Activated T-helper 9 cell treated with anti-CD3 and anti-CD28 coated beads, Interleukin-2, amount 50 U/mL, for 16 hours (primary cell): ENCODE measurements at regions not wholly inside any gene's neighbourhood (a gene's known extent, or its start where the extent isn't known, plus 50 kb on each side); places are given as distances from the start of the nearest gene placed in this dataset.
"Not testable (repeated sequence)": the region's sequence is repeated elsewhere in the genome, so short reads cannot be mapped to it uniquely, and the experiment has no call there.

Experiments
- DNase-seq: peaks from one replicate; pipeline ENCODE4 v3.0.0-alpha.2; 2020; ENCODE audit warnings: low read depth

DNA sequence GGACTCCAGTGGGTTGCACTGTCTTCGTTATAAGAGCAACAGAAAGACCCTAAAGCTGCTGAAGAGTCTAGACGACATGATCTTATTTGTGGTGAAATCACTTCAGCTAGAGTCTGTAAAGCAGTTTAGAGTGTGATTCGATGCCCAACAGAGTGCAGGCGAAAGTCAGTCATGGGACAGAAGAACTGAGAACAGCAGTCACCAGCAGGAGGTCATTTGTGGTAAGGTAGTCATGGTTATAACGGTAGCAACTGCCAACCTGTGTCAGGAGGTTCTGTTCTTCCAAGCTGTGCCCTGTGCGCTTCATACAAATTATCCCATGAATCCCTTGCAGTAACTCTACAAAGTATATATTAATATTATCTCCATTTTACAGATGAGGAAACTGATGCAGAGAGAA is 954.1 kb downstream of the AACS start:
- DNase-seq: no peak

DNA sequence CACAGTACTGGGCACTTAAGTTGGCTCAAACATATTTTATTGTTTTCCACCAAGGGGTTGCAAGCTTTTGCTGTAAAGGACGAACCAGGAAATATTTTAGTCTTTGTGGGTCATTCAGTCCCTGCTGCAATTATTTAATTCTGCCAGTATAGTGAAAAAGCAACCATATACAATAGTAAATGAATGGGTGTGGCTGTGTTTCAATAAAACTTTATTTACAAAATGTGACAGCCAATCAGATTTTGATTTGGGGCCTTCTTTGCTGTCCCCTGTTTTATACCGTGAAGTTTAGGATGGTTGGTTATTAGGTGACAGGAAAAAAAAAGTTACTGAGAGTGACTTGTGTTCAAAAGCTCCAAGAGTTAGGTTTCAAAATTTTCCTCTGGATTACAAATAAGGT is 956.4 kb downstream of the AACS start:
- no peak for DNase-seq

DNA sequence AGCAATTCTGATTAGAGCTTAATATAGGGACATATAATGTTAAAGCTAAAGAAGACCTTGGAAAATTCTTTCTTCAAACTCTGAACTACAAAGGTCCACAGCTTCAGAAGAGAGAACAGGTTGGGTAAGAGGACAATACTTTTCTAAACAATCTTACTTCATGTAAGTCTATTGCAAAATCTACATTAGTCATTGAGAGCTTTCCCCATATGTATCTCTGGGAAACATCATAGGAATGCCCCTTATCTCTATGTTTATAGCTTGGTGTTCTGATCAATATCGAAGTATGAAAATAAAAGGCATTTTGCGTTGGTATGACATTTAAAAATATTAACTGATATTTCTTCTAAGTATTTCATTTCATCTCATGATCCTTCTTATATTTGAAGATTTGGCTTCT is 962.6 kb downstream of the AACS start:
- no peak for DNase-seq

DNA sequence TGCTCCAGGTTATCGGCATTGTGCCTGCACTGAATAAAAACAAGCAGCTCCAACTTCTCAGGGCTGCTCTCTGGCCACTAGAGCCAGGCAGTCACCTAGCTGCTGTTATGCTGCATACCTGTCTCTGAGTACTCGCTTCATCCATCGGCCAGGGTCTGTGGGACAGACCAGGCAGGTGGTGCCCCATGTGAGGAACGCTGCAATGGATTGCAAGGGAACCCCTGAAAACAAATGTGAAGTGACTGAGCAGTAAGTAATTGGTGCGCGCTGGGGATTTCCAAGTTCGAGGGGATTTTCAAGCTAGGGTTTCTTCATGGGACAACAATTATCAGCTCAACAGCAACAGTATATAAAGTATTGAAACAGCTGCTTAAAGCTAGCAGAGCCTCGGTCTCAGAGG is 965.3 kb downstream of the AACS start:
- DNase-seq: no peak

DNA sequence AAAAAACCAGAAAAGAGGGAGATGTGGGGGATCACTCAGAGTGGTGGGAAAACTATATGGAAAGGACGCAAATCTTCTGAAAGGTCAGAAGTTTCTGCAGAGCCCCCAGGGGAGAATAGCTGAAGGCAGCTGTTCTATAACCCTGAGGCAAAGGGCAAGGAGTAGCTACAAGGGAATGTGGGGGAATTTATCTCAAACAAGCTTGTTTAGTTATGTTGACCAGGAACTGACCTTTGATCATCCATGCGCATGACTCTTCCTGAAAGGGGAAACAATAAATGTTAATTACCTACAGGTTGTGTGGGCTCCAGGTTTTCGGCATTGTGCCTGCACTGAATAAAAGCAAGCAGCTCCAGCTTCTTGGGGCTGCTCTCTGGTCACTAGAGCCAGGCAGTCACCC is 968.5 kb downstream of the AACS start:
- no peak for DNase-seq

DNA sequence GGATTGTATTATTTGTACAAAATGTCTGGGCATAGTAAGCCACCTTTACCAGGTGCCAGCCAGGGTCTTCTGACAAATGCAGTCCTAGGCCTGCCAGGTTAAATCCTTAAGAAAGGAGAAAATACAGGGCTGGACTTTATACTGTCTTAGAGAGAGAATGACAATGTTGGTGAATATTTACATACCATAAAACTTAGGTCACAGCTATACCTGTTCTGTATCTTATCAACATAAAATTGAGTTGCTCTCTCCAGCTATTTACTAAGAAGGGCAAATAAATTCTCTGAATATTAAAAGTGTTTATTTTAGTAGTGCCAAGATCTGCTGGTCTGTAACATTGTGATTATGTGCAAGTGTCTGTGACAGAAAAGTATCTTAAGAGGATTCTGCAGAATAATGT is 971.1 kb downstream of the AACS start:
- no peak for DNase-seq

DNA sequence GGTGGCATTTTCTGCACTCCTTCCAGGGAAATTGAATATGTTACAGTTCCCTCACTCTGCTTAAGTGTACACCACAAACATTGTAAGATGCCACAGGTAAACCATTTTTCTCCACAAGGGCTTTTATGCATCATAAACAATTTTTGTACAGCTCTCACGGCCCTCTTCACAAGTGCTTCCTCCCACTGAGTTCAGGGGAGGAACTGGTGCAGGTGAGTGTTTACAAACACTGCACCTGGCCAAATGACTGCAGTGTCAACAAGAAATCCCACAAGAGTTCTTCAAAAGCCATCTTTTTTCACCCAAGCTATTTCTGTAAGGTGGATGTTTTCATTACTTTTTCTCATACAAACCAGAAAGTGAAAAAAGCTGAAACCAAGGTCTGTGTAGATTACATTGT is 973.2 kb downstream of the AACS start:
- no peak for DNase-seq

DNA sequence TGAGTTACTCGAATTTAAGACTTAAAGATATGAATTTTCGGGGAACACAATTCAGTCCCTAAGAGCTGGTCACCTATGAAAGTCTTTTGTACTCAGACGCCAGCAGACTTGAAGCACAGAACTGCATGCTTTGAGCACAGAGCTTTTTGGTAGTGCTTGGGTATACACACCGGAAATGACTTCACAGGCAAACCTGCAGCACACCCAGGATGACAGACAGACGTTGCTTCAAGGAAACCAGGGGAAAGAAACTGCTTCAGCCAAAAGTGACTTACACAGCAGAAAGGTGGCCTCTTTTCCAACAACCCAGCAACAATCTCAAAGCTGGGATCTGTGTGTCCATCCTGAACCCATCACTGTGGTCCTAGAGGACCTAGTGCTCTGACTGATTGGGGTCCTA is 975.1 kb downstream of the AACS start:
- no peak for DNase-seq

DNA sequence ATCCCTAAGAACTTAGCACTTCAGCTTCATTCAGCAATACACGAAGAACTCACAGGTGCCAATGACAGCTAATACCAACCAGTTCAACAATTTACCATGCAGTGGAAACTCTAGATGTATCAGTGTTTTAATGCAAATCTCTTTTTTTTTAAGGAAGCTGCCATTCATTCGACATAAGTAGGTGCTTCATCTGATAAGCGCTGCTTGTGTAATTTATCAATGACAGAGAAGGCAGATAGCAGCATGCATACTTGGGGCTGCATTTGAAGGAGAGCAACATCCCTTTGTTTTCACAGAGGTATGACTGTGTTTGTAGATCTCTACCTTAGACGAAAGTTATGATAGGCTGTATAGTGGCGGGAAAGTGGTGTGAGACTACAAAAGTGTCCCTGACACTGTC is 977.1 kb downstream of the AACS start:
- DNase-seq: no peak

DNA sequence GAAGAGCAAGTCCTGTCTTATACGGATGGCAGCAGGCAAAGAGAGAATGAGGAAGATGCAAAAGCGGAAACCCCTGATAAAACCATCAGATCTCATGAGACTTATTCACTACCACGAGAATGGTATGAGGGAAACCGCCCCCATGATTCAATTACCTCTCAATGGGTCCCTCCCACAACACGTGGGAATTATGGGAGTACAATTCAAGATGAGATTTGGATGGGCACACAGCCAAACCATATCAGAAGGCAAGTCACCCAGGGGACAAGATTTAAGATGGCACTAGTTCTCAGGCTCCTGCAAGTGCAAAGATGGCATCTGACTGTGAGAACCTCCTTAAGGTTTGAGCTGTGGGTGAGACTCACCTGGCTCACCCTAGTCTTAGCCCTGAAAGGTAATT is 984.3 kb downstream of the AACS start:
- not testable (repeated sequence) for DNase-seq

DNA sequence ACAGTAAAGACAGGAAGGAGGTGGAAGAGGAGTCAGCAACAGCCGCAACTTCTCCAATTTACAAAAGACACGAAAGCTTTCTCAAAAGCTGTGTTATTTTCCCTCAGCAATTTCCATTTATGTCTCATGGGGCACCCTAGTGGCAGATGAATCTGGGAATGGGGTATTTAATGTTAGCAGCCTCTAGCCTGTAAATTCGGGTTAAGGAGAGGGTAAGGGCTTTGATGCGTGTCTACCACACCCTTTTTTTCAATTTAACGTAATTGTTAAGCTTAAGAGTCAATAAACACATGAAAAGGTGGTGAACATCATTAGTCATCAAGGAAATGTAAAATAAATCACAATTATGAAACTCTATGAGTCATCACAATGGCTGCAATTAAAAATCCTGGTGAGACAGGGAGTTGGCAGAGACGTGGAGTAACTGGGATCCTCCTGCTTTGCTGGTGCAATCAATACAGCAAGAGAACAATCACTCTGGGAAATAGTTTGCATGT is 986.4 kb downstream of the AACS start:
- DNase-seq: no peak

DNA sequence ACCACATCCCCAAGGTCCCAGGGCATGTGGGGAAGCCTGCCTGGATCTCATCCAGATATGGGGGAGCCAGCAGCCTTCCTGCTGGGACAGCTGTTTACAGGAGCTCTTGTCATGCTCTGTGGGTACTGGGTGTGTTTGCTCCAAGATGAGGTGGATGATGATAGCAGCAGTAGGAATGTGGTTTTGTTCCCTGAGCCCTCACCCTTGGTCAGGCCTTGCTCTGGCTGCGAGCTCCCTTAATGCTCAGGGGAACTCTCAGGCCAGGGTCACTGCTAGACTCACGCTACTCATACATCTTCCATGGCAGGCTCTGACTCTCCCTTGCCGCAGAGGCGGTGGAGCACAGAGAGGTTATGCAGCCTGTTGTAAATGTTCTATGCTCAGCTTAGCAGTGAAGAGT is 990.3 kb downstream of the AACS start:
- DNase-seq: no peak

DNA sequence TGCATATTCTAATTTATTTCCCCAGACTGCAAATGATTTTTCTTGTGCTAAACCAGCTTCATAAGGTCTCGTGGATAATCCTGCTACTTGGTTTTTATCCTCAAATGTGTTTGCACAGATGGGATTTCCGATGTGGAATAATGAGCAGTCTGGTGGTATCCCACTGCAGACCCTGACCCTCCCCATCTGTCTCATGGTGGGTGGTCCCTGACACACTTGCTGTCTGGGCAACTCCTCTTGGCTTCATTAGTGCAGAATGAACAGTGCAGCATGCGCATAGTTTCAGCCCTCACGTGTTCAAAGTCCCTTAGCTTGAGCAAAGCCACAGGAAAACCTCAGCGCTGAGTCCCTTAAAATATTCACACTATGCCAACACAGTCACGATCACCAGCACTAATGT is 996.5 kb downstream of the AACS start:
- DNase-seq: no peak

DNA sequence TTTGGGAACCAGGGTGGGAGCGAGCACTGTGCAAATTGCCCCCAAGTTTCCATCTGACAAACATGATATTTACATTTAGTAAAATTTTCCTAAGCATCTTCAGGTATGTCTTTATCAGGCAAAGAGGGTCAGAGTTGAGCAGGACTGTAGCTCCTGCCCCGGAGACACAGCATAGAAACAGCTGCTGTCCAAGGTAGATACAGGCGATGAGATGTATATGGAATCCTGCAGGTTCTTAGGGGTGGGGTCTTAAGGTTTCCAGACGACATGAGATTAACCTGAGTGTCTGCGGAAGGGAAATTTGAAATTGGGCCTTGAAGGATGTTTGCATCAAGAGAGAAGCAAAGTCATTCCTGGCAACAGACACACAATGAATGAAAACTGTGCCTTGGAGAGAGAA is 998.8 kb downstream of the AACS start:
- no peak for DNase-seq

DNA sequence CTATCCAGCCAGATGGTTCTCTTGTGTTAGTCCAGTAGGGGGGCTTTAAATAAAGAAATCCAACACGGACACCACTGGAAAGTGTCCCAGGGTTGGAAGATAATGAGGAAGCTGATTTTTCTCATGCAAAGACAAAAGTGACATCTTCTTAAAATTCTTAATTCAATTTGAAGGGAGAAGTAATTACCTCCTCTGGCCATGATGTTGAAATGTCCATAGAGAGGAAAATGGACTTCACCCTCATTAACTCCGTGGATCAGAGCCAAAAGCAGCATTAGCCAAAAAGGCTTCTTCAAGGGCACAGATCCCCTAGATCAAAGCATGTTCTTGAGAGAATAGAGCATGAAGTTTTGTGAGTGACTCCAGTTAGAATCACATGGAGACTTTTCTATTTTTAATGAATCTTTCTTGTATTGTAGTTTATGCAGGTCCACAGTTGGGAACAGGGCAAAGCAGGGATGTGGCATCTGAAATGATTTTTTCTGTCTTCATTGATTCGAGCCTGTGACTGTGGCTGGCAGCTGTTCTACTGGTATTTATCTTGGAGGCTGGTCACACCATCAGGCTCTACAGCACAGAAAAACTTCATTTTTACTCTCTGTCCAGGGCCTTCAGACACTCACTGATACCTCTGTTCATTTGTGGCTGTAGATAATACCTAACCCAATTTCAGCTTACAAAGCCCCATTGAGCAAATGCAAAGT is 1002.5 kb downstream of the AACS start:
- no peak for DNase-seq

DNA sequence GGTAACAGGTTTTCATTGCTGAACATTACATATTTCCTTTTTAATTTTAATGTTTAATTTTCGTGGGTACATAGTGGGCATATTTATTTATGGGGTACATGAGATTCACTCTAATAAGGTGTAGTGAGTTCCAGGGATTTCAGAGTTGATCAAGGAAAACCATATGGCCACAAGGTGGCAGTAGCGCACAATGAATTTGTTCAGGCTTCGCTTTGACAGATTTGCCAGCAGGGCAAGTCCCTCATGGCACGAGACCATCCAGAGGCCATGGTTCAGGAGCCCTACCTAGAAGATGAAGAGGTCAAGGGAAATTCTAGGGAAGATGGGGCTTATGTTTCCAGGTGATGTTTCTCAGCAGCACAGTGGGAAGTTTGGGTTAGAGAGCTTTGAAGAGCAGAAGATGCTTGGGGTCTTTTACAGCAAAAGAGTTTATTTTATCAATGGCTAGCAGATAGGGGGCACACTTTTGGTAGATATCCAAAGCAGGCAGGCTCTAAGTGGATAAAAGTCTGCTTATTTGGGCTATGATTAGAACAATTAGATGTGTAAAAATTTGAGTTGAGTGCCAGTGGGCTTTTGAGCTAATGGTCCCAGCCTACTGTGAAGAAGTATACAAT is 1004.4 kb downstream of the AACS start:
- DNase-seq: no peak

DNA sequence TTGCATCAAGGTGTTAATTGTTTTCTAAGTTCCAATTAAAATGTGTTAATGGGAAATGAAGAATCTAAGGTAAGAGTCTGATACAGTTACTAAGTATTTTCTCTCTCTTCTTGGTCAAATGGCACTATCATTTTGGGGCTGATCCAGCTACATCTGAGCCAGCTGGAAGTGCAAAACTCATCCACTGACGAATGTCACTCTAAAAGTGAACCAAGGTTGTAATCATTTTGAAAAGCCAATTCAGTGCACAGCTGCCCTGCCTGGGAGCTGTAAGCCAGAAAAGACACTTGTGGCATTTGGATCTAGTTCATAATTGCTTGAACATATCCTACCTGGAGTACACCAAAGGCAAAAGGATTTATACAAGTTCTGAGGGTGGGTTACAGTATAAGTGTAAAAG is 1011.3 kb downstream of the AACS start:
- DNase-seq: no peak

DNA sequence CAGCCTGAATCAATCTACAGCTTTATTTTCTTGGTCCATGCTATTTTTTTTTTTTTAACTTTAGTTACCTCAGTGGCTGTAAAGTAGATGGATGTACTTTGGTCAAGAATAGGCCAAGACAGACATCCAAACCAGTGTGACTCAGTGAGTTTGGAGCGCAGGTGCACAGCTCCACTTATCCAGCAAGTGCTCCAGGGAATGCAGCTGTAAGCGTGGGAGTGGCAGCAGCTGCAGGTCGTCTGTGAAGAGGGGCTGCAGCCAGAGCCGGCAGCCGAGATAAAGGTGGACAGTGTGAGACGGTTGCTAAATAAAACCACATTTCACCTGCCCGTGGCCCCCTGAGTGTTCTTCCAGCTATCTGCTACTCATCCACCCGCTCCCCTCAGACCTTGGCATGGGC is 1018.7 kb downstream of the AACS start:
- no peak for DNase-seq

DNA sequence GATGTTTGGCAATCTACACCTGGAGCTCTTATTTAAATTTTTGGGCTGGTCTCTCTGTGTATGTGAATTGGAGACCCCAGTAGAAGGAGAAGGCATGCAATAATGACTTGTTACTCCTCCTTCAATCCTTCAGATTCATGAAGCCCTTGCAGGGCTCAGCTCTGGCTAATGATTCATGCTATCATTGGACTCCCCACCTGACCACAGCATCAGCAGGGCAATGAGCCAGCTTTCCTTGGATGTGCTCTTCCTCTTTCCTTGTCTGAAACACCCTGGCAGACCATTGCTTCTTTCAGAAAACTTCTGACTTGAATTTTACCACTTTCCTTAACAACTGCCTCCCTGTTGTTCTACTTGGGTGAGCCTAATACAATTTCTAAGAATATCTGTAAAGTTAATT is 1019.2 kb downstream of the AACS start:
- DNase-seq: no peak

DNA sequence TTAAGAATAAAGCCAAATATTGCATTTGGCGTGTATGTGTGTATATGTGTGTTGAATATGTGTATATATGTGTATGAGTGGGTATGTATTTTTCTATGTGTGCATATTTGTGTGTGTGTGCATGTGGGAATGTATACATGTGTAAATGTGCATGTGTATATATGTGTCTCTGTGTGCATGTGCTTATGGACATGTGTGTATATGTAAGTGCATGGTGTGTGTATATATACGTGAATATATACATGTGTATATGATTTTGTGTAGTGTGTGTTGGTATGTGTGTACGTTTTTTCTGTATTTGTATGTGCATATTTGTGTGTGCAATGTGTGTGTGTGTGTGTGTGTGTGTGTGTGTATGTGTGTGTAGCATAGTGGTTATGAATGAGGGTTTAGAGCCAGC is 1021.0 kb downstream of the AACS start:
- DNase-seq: no peak

DNA sequence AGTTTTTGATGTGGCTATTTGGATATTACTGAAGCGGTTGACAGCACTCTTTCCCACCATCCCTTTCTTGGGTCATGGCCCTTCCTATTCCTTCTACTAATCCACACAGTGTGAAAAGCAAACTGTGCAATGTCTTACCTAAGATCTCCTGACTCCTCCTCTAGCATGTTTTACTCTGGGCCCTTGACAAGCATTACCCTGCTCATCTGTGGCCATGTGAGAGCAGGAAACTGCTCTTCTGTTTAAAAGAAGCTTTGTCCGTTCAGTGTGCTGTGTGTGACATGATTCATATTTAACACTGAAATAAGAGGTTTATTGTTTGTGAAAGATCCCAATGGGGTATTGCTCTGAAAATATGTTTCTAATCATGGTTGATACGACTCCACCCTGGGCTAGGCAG is 1022.5 kb downstream of the AACS start:
- DNase-seq: no peak

DNA sequence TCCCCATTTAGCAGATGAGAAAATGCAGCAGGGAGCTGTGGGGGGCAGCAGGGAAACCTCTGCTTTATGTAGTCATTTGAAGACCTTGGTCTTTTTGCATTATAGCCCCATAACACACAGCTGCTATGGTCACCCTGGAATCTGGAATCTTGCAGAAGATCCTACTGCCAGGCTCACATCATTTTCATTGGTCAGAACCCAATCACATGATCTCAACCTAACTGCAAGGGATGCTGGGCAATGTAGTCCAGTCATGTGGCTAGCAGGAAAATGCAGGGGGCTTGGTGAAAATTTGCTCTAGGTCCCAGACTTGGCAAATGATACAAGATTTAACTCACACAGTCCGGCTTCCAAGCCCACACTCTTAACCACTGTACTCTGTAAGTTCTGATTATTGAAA is 1028.7 kb downstream of the AACS start:
- DNase-seq: no peak

DNA sequence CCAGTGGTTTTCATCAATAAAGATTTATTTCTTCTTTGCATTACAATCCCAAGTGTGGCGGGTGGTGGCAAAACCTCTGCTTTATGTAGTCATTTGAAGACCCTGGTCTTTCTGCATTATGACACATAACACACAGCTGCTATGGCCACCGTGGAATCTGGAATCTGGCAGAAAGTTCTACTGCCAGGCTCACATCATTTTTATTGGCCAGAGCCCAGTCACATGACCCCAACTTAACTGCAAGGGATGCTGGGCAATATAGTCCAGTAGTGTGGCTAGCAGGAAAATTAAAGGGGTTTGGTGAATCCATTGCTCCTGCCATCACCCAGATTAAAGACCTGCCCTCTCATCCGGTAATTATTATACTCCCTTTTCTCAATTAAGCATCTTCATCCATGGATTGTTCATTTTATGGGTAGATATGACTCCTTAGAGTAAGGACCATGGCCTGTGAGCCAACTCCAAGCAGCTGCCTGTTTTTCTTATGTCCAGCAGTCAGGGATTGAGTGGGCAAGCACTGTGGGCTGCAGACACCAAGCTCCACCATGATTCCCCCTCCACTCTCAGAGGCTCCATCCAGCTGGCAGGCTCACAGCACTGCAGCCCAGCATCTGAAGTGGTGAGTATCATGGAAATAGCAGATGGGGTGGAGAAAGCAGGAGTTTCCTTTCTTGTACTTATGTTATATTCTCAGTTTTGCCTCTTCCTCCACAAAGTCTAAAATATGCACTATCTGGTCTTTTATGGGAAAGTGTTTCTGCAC is 1030.7 kb downstream of the AACS start:
- DNase-seq: no peak
